MCF 10A (cell line): ENCODE measurements at regions not wholly inside any gene's neighbourhood (a gene's known extent, or its start where the extent isn't known, plus 50 kb on each side); places are given as distances from the start of the nearest gene placed in this dataset.

Experiments
- BruUV-seq: library from RNA; stranded (reverse); fragments of 400-500 nt; replicated peaks from 2 replicates; lab custom pipeline; 2021; lab: Mats Ljungman, UMichigan
- CTCF ChIA-PET: fragments of 300-600 bp; sonication (Branson Sonifier 250); formaldehyde crosslinking; extraction: SDS; loops from one replicate; lab custom pipeline; 2021; ENCODE audit warnings: antibody characterized with exemption, inconsistent platforms; lab: Yijun Ruan, JAX
- POLR2A ChIA-PET: fragments of 300-600, 350-650 bp; sonication (Branson Sonifier 250); formaldehyde crosslinking; extraction: SDS; loops from one replicate; lab custom pipeline; 2020; ENCODE audit warnings: antibody characterized with exemption, inconsistent platforms; lab: Yijun Ruan, JAX
- DNase-seq: peaks from one replicate; pipeline ENCODE4 v3.0.0-alpha.2; 2018; ENCODE audit not compliant: unreplicated experiment
- H3K27ac Mint-ChIP-seq: one replicate; pipeline ENCODE4 v1.8.0; 2022; ENCODE audit warnings: mild to moderate bottlenecking, low read depth, mixed read lengths; ENCODE audit not compliant: unreplicated experiment
- H3K27me3 Mint-ChIP-seq: one replicate; pipeline ENCODE4 v1.8.0; 2022; ENCODE audit warnings: mixed read lengths; ENCODE audit not compliant: insufficient read depth, unreplicated experiment
- H3K36me3 Mint-ChIP-seq: one replicate; pipeline ENCODE4 v1.8.0; 2022; ENCODE audit warnings: mild to moderate bottlenecking, moderate library complexity, mixed read lengths; ENCODE audit not compliant: insufficient read depth, unreplicated experiment
- H3K4me1 Mint-ChIP-seq: one replicate; pipeline ENCODE4 v1.8.0; 2022; ENCODE audit warnings: mixed read lengths; ENCODE audit not compliant: insufficient read depth, unreplicated experiment
- H3K4me3 Mint-ChIP-seq: one replicate; pipeline ENCODE4 v1.8.0; 2022; ENCODE audit warnings: mild to moderate bottlenecking, moderate library complexity, mixed read lengths; ENCODE audit not compliant: unreplicated experiment
- H3K9me3 Mint-ChIP-seq: one replicate; pipeline ENCODE4 v1.8.0; 2022; ENCODE audit warnings: mixed read lengths; ENCODE audit not compliant: unreplicated experiment
- intact Hi-C: fragments of 100-400 bp; cut with micrococcal nuclease; formaldehyde crosslinking; loops from 2 replicates; pipeline ENCODE4 v1.14.1; 2022
- TF ChIP-seq, protein P1 (sequence below): fragments of 200-600 bp; IDR thresholded peaks from one replicate; pipeline ENCODE4 v1.8.0; 2022; ENCODE audit warnings: antibody characterized with exemption, mild to moderate bottlenecking; ENCODE audit not compliant: unreplicated experiment

DNA sequence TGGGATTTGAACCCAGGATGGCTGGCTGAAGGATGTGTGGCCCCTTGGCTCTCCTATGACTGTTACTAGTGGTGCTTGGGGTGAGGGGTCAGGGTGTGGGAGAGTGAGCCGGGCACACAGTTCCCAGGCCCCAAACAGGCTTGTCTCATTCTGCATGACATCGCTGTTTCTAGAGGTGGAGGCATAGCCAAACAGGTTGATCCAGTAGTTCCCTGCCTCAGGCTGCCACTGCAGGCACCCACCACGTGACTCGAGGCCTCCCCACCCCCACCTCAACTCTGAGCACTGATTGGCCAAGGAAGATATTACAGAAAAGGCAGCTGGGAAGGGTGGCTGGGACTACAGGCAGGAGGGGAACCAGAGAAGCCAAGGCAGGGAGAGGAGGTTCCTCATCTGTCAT is 102.6 kb downstream of the NCOR2 start:
- no peaks in the 10 kb centered on the region for H3K9me3 Mint-ChIP-seq
- no peak overlapping the region for H3K4me3 Mint-ChIP-seq
- CTCF ChIA-PET: interaction anchor here (1.2 kb wide), 1 partner anchor 302 kb away, joined by 3 read pairs; no protein-coding TSS in a partner anchor
- H3K36me3 Mint-ChIP-seq: peaks cover 60% of the 10 kb centered on the region
- TF ChIP-seq, protein P1, sequence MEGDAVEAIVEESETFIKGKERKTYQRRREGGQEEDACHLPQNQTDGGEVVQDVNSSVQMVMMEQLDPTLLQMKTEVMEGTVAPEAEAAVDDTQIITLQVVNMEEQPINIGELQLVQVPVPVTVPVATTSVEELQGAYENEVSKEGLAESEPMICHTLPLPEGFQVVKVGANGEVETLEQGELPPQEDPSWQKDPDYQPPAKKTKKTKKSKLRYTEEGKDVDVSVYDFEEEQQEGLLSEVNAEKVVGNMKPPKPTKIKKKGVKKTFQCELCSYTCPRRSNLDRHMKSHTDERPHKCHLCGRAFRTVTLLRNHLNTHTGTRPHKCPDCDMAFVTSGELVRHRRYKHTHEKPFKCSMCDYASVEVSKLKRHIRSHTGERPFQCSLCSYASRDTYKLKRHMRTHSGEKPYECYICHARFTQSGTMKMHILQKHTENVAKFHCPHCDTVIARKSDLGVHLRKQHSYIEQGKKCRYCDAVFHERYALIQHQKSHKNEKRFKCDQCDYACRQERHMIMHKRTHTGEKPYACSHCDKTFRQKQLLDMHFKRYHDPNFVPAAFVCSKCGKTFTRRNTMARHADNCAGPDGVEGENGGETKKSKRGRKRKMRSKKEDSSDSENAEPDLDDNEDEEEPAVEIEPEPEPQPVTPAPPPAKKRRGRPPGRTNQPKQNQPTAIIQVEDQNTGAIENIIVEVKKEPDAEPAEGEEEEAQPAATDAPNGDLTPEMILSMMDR: no peak
- H3K4me1 Mint-ChIP-seq: no peaks in the 10 kb centered on the region
- H3K27me3 Mint-ChIP-seq: no peaks in the 10 kb centered on the region
- POLR2A ChIA-PET: interaction anchor here (0.7 to 1.2 kb wide), 4 partner anchors 16 to 293 kb away, joined by 3 to 4 read pairs (median 4); no protein-coding TSS in a partner anchor
- no TSS peak for BruUV-seq
- intact Hi-C loops: no loop called here
- no peak for DNase-seq
- H3K27ac Mint-ChIP-seq: no peak overlapping the region

DNA sequence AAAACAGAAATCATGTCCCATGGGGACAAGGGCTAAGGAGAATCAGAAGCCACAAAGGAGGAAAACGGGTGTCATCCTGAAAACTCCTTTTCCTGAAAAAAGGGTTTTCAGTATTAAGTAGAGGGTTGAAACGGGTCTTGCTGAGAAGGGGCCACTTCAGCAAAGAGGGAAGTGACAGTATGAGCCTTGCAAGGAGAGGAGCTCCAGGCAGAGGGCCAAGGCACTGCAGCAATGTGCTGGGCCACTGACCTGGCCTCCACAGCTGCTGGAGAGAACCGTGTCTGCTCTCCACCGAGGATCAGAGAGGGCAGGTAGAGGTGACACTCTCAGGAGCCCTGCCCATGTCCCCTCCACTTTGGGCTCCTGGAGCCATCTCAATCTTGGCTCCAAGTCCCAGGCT is 103.3 kb downstream of the NCOR2 start:
- Mint-ChIP-seq H3K9me3 (no peaks in the 10 kb centered on the region), H3K27me3 (no peaks in the 10 kb centered on the region), H3K4me1 (peaks cover under 1% of the 10 kb centered on the region), H3K4me3 (no peak overlapping the region), H3K36me3 (peaks cover 61% of the 10 kb centered on the region), H3K27ac (no peak overlapping the region)
- no TSS peak for BruUV-seq
- DNase-seq: no peak
- ChIA-PET CTCF (interaction anchor here (1.2 kb wide), 1 partner anchor 303 kb away, joined by 3 read pairs; no protein-coding TSS in a partner anchor), POLR2A (interaction anchor here (0.7 to 1.2 kb wide), 4 partner anchors 17 to 294 kb away, joined by 3 to 4 read pairs (median 4); no protein-coding TSS in a partner anchor)
- TF ChIP-seq, protein P1: no peak
- intact Hi-C loops: no loop called here

DNA sequence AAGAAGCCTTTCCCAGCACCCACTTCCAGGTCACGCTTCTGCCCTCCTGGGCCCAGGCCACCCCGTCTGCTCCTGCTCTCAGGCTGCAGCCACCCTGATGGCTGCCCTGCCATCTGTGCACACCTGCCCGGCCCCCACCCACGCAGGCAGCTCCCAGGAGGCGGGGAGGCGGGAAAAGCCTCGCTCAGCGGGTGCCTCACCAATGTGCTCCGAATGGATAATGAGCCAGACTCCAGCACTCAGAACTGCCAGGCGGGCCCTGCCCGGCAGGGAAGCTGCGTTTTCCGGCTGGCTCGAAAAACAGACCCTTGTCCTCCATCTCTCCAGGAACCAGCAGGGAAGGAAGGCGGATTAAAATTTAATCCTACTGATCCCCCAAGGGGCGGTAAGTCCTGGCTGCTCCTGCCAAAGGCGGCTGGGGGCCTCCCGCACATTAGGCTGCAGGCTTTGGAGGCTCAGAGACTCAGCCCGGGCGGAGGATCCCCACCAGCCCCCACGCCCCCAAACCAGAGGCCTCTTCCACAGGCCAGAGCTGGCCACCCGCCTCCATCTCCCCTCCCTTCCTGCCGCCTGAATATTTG is 104.0 kb downstream of the NCOR2 start:
- DNase-seq: no peak
- intact Hi-C loops: no loop called here
- TF ChIP-seq, protein P1: no peak
- POLR2A ChIA-PET: no interaction called here
- H3K36me3 Mint-ChIP-seq: peaks cover 65% of the 10 kb centered on the region
- no peaks in the 10 kb centered on the region for H3K27me3 Mint-ChIP-seq
- CTCF ChIA-PET: no interaction called here
- no TSS peak for BruUV-seq
- H3K9me3 Mint-ChIP-seq: no peaks in the 10 kb centered on the region
- no peak overlapping the region for H3K27ac Mint-ChIP-seq
- H3K4me3 Mint-ChIP-seq: no peak overlapping the region
- H3K4me1 Mint-ChIP-seq: peaks cover 5% of the 10 kb centered on the region

DNA sequence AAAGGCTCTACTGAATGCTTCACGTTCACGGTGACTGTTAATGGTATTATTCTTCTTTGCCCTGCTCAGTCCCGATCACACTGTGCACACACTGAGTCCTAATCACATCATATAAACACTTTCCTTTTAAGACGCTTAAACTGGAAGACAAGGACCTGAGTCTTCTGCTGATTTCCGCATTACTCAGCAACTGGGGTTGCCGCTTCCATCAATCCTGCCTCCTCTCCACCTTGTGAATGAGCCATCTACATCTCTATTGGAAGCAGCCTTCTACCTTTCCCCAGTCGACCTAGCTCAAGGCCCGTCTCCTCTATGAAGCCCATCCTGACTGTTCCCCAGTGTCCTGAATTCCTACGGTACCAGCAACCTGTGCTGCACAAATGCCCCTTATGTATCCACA is 104.7 kb downstream of the NCOR2 start:
- H3K9me3 Mint-ChIP-seq: no peaks in the 10 kb centered on the region
- intact Hi-C loops: no loop called here
- TF ChIP-seq, protein P1: no peak
- peaks cover 64% of the 10 kb centered on the region for H3K36me3 Mint-ChIP-seq
- no TSS peak for BruUV-seq
- no peak overlapping the region for H3K27ac Mint-ChIP-seq
- ChIA-PET POLR2A (no interaction called here), CTCF (no interaction called here)
- H3K27me3 Mint-ChIP-seq: no peaks in the 10 kb centered on the region
- H3K4me3 Mint-ChIP-seq: no peak overlapping the region
- DNase-seq: no peak
- peaks cover 5% of the 10 kb centered on the region for H3K4me1 Mint-ChIP-seq
